GM18508 (cell line): ENCODE measurements at regions not wholly inside any gene's neighbourhood (a gene's known extent, or its start where the extent isn't known, plus 50 kb on each side); places are given as distances from the start of the nearest gene placed in this dataset.

Experiments
- ATAC-seq: cut with Tn5 transposase; IDR thresholded peaks from one replicate; pipeline ENCODE4 v1.9.1; 2021; ENCODE audit warnings: moderate number of reproducible peaks; ENCODE audit not compliant: insufficient read depth, unreplicated experiment

DNA sequence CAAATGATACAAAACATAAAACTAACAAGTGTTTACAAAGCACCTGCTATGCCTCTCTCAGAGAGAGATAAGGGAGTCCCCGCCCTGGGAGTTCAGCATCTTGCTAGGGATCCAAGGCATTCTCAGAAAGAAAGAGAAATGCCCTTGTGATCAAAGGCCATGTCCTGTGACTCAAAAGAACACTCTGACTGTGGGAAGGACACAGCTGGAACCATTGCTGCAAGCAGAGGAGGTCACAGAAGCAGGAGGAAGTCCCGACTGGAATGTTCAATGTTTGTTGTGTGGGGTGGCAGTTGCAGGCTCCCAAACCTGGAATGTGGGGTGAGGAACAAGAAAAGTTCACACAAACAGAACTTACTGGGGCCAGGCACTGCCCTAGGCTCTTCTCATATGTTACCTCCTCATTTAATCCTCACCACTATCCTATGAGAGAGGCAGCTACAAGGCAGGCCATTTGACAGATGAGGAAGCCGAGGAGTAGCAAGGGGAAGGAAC, 93.0 kb upstream of the GRIK3 start:
- no peak for ATAC-seq

GRCh38 chr1:37128091-37128490, 93.8 kb upstream of the GRIK3 start:
- no peak for ATAC-seq

DNA sequence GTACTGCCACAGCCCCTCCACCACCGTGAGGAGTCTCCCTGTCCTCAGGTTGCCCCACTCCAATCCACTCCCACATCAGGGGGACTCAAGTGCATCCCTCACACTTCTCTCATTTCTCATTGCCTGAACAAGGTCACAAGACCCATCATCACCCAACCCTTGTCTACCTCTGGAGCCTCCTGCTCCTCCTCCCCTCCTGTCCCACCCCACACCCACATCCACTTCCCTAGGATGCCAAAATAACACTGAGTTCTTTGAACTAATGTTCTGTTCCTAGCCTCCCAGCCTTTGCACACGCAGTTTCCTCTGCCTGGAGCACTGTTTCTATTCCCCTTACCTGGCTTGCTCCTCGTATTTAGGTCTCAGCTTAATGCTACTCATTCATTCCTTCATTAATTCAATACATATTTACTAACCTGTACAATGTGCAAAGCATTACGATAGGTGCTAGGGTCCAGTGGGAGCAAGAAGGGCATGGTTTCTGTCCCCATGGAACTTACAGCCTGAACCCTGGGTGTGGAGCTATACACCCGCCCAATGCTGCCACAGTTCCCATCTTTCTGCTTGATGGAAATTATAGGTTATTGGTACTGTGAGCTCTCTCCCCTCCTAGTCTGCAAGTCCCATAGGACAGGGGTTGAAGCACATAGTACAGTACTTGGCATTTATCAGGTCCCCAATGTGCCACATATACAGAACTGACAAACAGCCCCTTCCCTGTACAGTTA, 96.1 kb upstream of the GRIK3 start:
- no peak for ATAC-seq

GRCh38 chr1:37131281-37131680, 97.0 kb upstream of the GRIK3 start:
- no peak for ATAC-seq

- no peak for ATAC-seq
Measured at GRCh38 chr1:37133276-37134145, 99.2 kb upstream of the GRIK3 start.

DNA sequence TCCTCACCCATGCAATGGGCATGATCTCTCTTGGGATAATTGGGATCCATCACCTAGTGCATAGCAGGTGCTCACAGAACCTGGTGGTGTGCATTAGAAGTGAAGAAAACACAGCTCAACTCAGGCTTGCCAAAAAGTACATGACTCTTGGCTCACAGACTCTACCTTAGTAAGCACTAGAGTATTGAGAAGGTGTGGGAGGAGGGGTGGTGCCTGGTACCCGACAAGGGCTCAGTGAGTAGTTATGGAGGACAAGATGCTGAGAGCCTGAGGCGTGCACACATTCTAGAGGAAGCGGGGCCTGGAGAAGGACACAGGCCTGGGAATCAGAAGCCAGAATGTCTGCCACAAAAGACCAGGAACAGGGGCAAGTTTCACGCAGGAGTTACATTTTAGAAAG, 100.3 kb upstream of the GRIK3 start:
- no peak for ATAC-seq

GRCh38 chr1:37135032-37135431, 100.7 kb upstream of the GRIK3 start:
- ATAC-seq: no peak

DNA sequence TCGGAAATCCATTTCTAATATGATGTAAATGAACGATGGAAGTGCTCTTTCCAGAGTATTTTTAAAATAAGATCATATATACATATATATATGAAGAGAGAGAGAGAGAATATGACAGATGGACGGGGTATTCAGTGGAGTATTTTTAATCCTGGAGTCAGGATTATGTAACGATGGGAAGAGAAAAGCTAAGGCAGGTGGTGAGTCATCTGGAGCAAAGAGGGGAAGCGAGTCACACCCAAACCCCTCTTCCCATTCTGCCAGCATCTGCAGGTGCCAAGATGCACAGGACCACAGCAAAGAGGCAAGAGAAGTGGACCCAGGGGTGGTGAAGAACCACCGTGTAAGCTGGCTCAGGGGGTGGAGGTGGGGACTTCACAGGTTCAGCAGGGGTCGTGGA, 102.7 kb upstream of the GRIK3 start:
- ATAC-seq: no peak

DNA sequence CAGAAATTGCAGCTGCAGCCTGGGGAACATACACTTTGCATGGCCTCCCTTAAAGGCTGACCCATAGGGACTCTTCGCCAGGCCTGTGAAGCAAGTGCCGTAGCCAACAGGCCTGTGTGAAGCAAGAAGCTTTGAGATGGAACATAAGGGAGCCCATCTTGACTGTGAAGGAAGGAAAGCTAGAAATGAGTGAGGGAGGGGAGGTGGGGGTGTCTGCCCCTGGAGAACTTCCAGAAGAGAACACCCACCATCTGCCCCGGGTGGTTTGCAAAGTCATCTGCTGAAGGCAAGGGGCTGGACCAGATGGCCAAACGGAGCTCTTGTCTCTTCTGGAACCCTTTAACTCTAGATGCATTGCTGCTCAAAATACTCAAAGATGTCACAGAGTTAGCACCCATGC, 103.3 kb upstream of the GRIK3 start:
- ATAC-seq: no peak

DNA sequence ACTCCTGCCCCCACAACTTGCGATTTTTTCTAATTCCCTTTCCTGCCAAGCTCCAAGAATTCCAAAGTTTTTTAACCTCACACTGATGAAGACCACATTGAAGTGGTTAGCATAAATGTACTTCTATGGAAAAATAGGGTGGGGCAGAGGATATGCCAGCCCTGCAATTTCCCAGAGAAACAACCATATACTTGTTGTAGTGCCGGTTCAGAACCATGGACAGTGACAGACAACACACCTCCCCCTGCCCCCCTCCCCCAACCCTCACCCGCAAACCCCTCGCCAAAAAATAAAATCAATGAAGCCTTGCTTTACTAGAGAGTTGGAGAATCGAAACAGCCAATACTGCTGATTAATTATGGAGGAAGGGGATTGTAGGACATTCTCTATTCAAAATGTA, 109.5 kb upstream of the GRIK3 start:
- ATAC-seq: no peak

DNA sequence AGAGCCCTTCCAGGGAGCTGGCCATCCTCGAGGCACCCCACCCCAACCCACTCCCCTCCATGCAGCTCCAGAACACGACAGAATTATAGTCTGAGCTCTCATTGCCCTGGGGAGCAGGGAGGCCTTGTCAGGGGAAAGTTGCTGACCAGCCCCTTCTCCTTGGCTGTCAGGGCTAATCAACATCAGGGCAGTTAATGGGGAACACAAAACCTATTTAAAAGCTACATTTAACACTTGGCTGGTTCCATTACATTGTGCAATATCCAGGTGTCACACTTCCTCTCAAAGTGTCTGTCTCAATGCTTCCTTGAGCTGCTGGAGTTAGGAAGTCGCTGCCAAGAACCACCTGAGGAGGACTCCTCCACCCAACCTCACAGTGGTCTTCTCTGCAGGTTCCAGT, 111.8 kb upstream of the GRIK3 start:
- no peak for ATAC-seq

DNA sequence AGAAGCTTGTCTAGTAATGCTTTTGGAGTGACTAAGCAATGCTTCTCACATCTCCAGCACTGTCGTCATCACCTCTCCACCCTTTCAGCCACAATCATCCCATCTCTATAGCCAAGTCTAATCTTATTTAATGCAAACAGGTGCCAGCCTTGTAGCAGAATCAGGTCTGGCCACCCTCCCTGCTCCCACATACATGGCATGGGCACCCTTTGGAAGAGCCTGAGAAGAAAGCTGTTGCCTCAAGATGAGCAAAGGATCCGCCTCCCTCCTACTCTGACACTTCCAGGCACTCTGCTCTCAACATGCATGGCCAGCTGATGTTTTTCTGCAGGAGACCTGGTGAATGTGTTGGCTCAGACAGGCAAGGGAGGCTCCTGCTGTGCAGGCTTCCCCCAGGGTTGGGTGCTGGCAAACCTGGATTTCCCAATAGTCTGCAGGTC, 113.1 kb upstream of the GRIK3 start:
- ATAC-seq: no peak

DNA sequence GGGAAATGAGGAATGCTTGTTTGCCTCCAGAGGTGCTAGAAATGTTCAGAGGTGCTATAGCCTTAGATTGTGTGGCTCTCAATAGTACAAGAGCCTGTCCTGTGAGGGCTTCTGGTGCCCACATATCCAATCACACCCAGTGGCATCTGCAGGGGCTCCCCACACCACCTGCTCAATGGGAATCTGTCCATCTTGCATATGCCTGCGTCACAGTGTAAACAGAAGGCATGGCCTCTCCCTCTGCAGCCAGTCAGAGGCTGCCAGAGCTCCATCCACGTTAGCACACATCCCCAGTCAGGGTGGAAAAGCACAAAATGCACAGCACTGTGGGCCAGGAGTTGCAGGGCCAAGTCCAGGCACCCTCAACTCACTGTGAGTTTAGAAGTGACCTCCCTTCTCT, 113.6 kb upstream of the GRIK3 start:
- no peak for ATAC-seq

DNA sequence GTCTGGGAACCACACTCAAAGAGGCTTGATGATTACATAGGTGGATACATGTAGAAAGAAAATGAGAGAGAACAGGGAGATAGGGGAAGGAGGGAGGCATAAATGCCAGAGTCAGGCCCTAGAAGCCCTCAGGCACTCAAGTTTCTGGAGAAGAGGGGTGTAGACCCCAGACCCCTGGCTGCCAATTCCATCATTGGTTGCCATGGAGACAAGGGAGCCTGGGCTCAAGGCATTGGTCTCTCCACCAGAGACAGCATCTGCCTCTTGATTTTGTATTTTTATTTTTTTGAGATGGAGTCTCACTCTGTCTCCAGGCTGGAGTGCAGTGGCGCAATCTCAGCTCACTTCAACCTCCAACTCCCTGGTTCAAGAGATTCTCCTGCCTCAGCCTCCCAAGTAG, 114.3 kb upstream of the GRIK3 start:
- ATAC-seq: no peak

DNA sequence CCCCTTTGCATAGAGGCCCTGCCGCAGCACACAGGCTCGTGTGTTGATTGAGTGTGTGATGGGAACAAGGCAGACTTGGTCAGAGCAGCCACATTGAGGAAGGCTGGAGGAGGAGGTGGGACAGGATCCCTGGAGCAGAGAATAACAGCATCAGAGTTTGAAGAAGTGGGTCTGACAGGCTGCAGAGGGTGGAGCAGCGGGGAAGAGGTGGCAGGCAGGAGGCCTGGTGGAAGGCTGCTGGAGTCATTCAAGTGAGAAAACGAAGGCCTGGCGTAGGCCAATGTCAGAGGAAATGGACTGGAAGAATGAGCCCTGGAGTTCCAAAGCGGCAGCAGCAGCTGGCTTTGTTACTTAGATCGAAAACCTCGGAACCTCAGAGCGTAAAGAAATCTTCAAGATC, 115.0 kb upstream of the GRIK3 start:
- no peak for ATAC-seq

GRCh38 chr1:37150986-37151385, 116.7 kb upstream of the GRIK3 start:
- no peak for ATAC-seq

DNA sequence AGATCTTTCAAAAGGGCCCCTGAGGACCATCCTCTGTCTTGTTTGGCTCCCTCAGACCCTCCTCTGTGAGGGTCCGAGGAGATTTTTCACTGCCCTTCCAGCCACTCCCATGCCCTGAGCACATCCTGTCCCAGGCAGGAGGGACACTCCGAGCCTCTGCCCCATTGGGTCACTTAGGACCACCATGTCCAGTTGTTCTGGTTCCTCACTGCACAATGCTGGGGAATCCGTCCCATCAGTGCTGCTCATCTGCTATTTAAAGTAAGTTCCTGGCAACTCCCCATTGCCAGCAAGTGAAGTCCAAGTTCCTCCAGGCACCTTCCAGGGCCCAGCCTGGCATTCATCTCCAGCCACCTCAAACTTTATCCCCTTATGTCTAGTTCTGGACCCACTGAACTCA, 117.5 kb upstream of the GRIK3 start:
- no peak for ATAC-seq

- ATAC-seq: no peak
Measured at GRCh38 chr1:37152491-37152890, 118.2 kb upstream of the GRIK3 start.

- no peak for ATAC-seq
Measured at GRCh38 chr1:37153116-37154100, 119.1 kb upstream of the GRIK3 start.

DNA sequence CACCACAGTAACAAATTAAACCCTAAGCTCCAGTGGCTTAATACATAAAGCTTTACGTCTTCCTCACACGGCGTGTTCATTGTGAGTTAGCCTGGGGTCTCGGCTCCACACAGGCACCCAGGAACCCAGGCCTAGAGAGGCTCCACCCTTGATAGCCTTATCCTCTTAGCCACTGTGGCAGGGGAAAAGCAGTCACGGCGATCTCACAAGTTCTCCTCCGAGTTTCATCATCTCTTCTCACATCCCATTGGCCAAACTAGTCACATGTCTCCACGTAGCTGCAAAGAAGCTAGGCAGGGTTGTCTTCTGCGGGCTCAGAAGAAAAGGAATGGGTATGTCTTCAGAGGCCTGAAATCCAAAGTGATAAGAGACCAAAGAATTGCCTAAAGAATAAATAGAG, 122.3 kb upstream of the GRIK3 start:
- ATAC-seq: no peak
